ENCODE measurements at regions not wholly inside any gene's neighbourhood (a gene's known extent, or its start where the extent isn't known, plus 50 kb on each side); places are given as distances from the start of the nearest gene placed in this dataset.

GRCh38 chr2:181356526-181357130, 100.6 kb upstream of the ITGA4 start:
- TF ChIP-seq CTCF (IDR thresholded peaks at IDR 0.05) (no peak), POLR2A (IDR thresholded peaks at IDR 0.05) (no peak)
- Histone ChIP-seq H3K27me3 (no peaks in the 10 kb centered on the region), H3K4me3 (no peak overlapping the region), H3K27ac (no peak overlapping the region), H3K36me3 (no peaks in the 10 kb centered on the region), H3K4me1 (no peaks in the 10 kb centered on the region), H3K9me3 (no peaks in the 10 kb centered on the region)
- ATAC-seq (no peak), DNase-seq (no peak)
- WGBS (ENCODE audit: insufficient coverage, low coverage, low lambda C conversion rate, missing lambda C conversion rate), result 13% methylated on average over 1 of the region's 1 CpG
- intact Hi-C loops (cut with DNase I), result no loop called here

GRCh38 chr2:181357979-181358378, 99.2 kb upstream of the ITGA4 start:
- intact Hi-C loops (cut with DNase I), result no loop called here

GRCh38 chr2:181362561-181362960, 94.6 kb upstream of the ITGA4 start:
- intact Hi-C loops (cut with DNase I), result no loop called here
- DNase-seq (no peak), ATAC-seq (no peak)
- 65% methylated on average over 3 of the region's 3 CpGs for WGBS (ENCODE audit: insufficient coverage, low coverage, low lambda C conversion rate, missing lambda C conversion rate)
- Histone ChIP-seq H3K27me3 (no peaks in the 10 kb centered on the region), H3K27ac (no peak overlapping the region), H3K4me1 (no peaks in the 10 kb centered on the region), H3K9me3 (no peaks in the 10 kb centered on the region), H3K36me3 (no peaks in the 10 kb centered on the region), H3K4me3 (no peak overlapping the region)
- no peak for TF ChIP-seq POLR2A (IDR thresholded peaks at IDR 0.05)
- no peak for TF ChIP-seq CTCF (IDR thresholded peaks at IDR 0.05)

More at GRCh38 chr2:181357979-181358378, 99.2 kb upstream of the ITGA4 start:
- ATAC-seq, result no peak
- DNase-seq, result no peak
- no peaks in the 10 kb centered on the region for H3K36me3 ChIP-seq
- TF ChIP-seq CTCF (IDR thresholded peaks at IDR 0.05) (no peak), POLR2A (IDR thresholded peaks at IDR 0.05) (no peak)
- no peaks in the 10 kb centered on the region for H3K4me1 ChIP-seq
- no peak overlapping the region for H3K27ac ChIP-seq
- H3K27me3 ChIP-seq, result no peaks in the 10 kb centered on the region
- H3K9me3 ChIP-seq, result no peaks in the 10 kb centered on the region
- H3K4me3 ChIP-seq, result no peak overlapping the region

- no peaks in the 10 kb centered on the region for H3K4me1 ChIP-seq
- DNase-seq (no peak), ATAC-seq (no peak)
- no peaks in the 10 kb centered on the region for H3K9me3 ChIP-seq
- H3K27ac ChIP-seq, result no peak overlapping the region
- intact Hi-C loops (cut with DNase I), result no loop called here
- H3K27me3 ChIP-seq, result no peaks in the 10 kb centered on the region
- TF ChIP-seq POLR2A (IDR thresholded peaks at IDR 0.05) (no peak), CTCF (IDR thresholded peaks at IDR 0.05) (no peak)
- no peaks in the 10 kb centered on the region for H3K36me3 ChIP-seq
- no peak overlapping the region for H3K4me3 ChIP-seq
These were observed 94.0 kb upstream of the ITGA4 start for GRCh38 chr2:181363164-181363563.
